H1 (cell line): ENCODE measurements at regions not wholly inside any gene's neighbourhood (a gene's known extent, or its start where the extent isn't known, plus 50 kb on each side); places are given as distances from the start of the nearest gene placed in this dataset.

ENCODE experiments used
- CTCF ChIA-PET: fragments of 300-600 bp; sonication (Branson Sonifier 250); formaldehyde crosslinking; loops from one replicate; lab custom pipeline; 2021; ENCODE audit not compliant: partially characterized antibody; lab: Charles Lee
- POLR2A ChIA-PET: fragments of 300-600 bp; sonication (Branson Sonifier 250); formaldehyde crosslinking; loops from one replicate; lab custom pipeline; 2021; ENCODE audit warnings: inconsistent platforms; ENCODE audit not compliant: partially characterized antibody; lab: Charles Lee
- DNase-seq, 2 experiments: peaks; one replicate each; pipeline versions ENCODE4 v3.0.0 to v3.0.0-alpha.2; 2010 to 2022; ENCODE audit warnings: low spot score in 2 of 2, low read depth in 1 of 2, mixed read lengths in 1 of 2
- FAIRE-seq: peaks from 2 replicates; lab custom pipeline; 2011; peaks lifted over from hg19 to GRCh38; lab: Jason Lieb, UNC
- H2AFZ ChIP-seq: 2 replicates; pipeline ENCODE4 v1.8.1; 2012; ENCODE audit warnings: low read length, inconsistent platforms
- H2AK5ac ChIP-seq: 2 replicates; pipeline ENCODE4 v1.6.1; 2013; ENCODE audit warnings: low read depth, low read length
- H2BK120ac ChIP-seq: replicated peaks from 2 replicates; pipeline ENCODE3; 2013; ENCODE audit warnings: low read depth, low read length, inconsistent platforms
- H2BK12ac ChIP-seq: 2 replicates; pipeline ENCODE4 v1.6.1; 2013; ENCODE audit warnings: low read depth, low read length
- H2BK15ac ChIP-seq: 2 replicates; pipeline ENCODE4 v1.6.1; 2013; ENCODE audit warnings: low read length
- H2BK20ac ChIP-seq: 2 replicates; pipeline ENCODE4 v1.6.1; 2013; ENCODE audit warnings: low read length
- H2BK5ac ChIP-seq: 2 replicates; pipeline ENCODE4 v1.6.1; 2013; ENCODE audit warnings: low read depth, low read length
- H3K14ac ChIP-seq: 2 replicates; pipeline ENCODE4 v1.6.1; 2013; ENCODE audit warnings: inconsistent platforms; ENCODE audit not compliant: insufficient read length
- H3K18ac ChIP-seq: 2 replicates; pipeline ENCODE4 v1.6.1; 2013; ENCODE audit warnings: low read length; ENCODE audit errors: extremely low read depth
- H3K23ac ChIP-seq: 2 replicates; pipeline ENCODE4 v1.6.1; 2013; ENCODE audit warnings: inconsistent platforms; ENCODE audit not compliant: insufficient read length
- H3K23me2 ChIP-seq: 2 replicates; pipeline ENCODE4 v1.6.1; 2013; ENCODE audit warnings: low read depth, low read length
- H3K27ac ChIP-seq: 2 replicates; pipeline ENCODE4 v1.6.1; 2011; ENCODE audit warnings: low read depth, low read length, inconsistent platforms
- H3K27me3 ChIP-seq, 4 experiments: replicated peaks in 1 of 4; 1 replicate in 1 of 4; 2 replicates in 3 of 4; pipeline versions ENCODE4 v1.6.1 to v1.8.1; 2011 to 2013; ENCODE audit warnings: low read length in 3 of 4, mild to moderate bottlenecking in 3 of 4, inconsistent platforms in 2 of 4, mixed read lengths in 2 of 4, moderate library complexity in 1 of 4; ENCODE audit not compliant: control insufficient read depth in 3 of 4, insufficient read depth in 3 of 4; ENCODE audit errors: extremely low read depth in 1 of 4
- H3K36me3 ChIP-seq, 4 experiments: 2 replicates each; pipeline versions ENCODE4 v1.6.1 to v1.8.1; 2011 to 2013; ENCODE audit warnings: mild to moderate bottlenecking in 4 of 4, low read length in 3 of 4, moderate library complexity in 2 of 4, control low read depth in 1 of 4, inconsistent platforms in 1 of 4; ENCODE audit not compliant: insufficient read depth in 4 of 4, control insufficient read depth in 2 of 4
- H3K4ac ChIP-seq: replicated peaks from 2 replicates; pipeline ENCODE3; 2013; ENCODE audit warnings: low read length, low read depth, mixed read lengths, inconsistent platforms; ENCODE audit not compliant: insufficient read length
- H3K4me1 ChIP-seq, 4 experiments: replicated peaks in 1 of 4; 1 replicate in 1 of 4; 2 replicates in 3 of 4; pipeline versions ENCODE4 v1.6.1 to v1.8.1; 2011 to 2013; ENCODE audit warnings: low read length in 3 of 4, inconsistent platforms in 2 of 4, mixed read lengths in 1 of 4; ENCODE audit not compliant: insufficient read depth in 4 of 4, control insufficient read depth in 3 of 4
- H3K4me2 ChIP-seq, 2 experiments: 2 replicates each; pipeline versions ENCODE4 v1.6.1 to v1.8.1; 2011 to 2013; ENCODE audit warnings: low read depth in 2 of 2, low read length in 2 of 2, control low read depth in 1 of 2, inconsistent platforms in 1 of 2, mild to moderate bottlenecking in 1 of 2; ENCODE audit not compliant: insufficient read depth in 1 of 2
- H3K4me3 ChIP-seq, 4 experiments: fragments of 200-600, 300-600 bp in 1 of 4; sonication (generic), shearing (Covaris generic), sonication (Bioruptor Twin) in 1 of 4; 2 replicates each; pipeline versions ENCODE4 v1.5.1 to v1.8.1; 2011 to 2016; ENCODE audit warnings: low read length in 4 of 4, low read depth in 3 of 4, control low read depth in 2 of 4, inconsistent platforms in 2 of 4, mild to moderate bottlenecking in 2 of 4, mixed read lengths in 1 of 4, moderate library complexity in 1 of 4; ENCODE audit not compliant: insufficient read depth in 2 of 4; ENCODE audit errors: extremely low read depth in 1 of 4
- H3K56ac ChIP-seq: replicated peaks from 2 replicates; pipeline ENCODE3; 2013; ENCODE audit warnings: low read depth, mild to moderate bottlenecking, mixed read lengths, low read length, inconsistent platforms; ENCODE audit not compliant: insufficient read length
- H3K79me1 ChIP-seq: 2 replicates; pipeline ENCODE4 v1.6.1; 2013; ENCODE audit warnings: low read depth, low read length, control low read depth
- H3K79me2 ChIP-seq, 2 experiments: 2 replicates each; pipeline versions ENCODE4 v1.6.1 to v1.8.1; 2012 to 2013; ENCODE audit warnings: low read length in 2 of 2, mild to moderate bottlenecking in 2 of 2, inconsistent platforms in 1 of 2; ENCODE audit not compliant: insufficient read depth in 2 of 2, control insufficient read depth in 1 of 2
- H3K9ac ChIP-seq, 4 experiments: replicated peaks in 1 of 4; 1 replicate in 1 of 4; 2 replicates in 3 of 4; pipeline versions ENCODE4 v1.6.1 to v1.8.1; 2011 to 2013; ENCODE audit warnings: low read depth in 3 of 4, low read length in 3 of 4, control low read depth in 2 of 4, mild to moderate bottlenecking in 2 of 4, moderate library complexity in 2 of 4, inconsistent platforms in 1 of 4; ENCODE audit errors: extremely low read depth in 1 of 4
- H3K9me3 ChIP-seq, 2 experiments: 2 replicates each; pipeline versions ENCODE4 v1.6.1 to v1.8.1; 2012 to 2013; ENCODE audit warnings: mild to moderate bottlenecking in 2 of 2, moderate library complexity in 2 of 2, control low read depth in 1 of 2, inconsistent platforms in 1 of 2, low read depth in 1 of 2, low read length in 1 of 2, mixed read lengths in 1 of 2; ENCODE audit not compliant: insufficient read depth in 2 of 2
- H4K20me1 ChIP-seq, 2 experiments: replicated peaks in 1 of 2; 2 replicates each; pipeline versions ENCODE3 to v1.8.1; 2011 to 2013; ENCODE audit warnings: inconsistent platforms in 2 of 2, low read length in 2 of 2, mild to moderate bottlenecking in 1 of 2; ENCODE audit not compliant: insufficient read depth in 2 of 2, control insufficient read depth in 1 of 2
- H4K5ac ChIP-seq: 2 replicates; pipeline ENCODE4 v1.6.1; 2013; ENCODE audit warnings: low read length, low read depth, mixed read lengths, inconsistent platforms; ENCODE audit not compliant: insufficient read length
- H4K8ac ChIP-seq: 2 replicates; pipeline ENCODE4 v1.8.0; 2013; ENCODE audit warnings: mild to moderate bottlenecking, moderate library complexity, low read length, inconsistent platforms; ENCODE audit not compliant: insufficient read depth; ENCODE audit errors: extremely low read depth
- H4K91ac ChIP-seq: replicated peaks from 2 replicates; pipeline ENCODE3; 2013; ENCODE audit warnings: low read length, mixed read lengths, inconsistent platforms; ENCODE audit not compliant: insufficient read length
- CEBPB ChIP-seq: IDR thresholded peaks from 2 replicates; pipeline ENCODE4 v1.6.1; 2012; ENCODE audit warnings: low read depth, low read length
- CTCF ChIP-seq, 3 experiments: IDR thresholded peaks; 1 replicate in 2 of 3; 2 replicates in 1 of 3; pipeline versions ENCODE4 v1.5.1 to v1.6.1; 2011; ENCODE audit warnings: low read length in 3 of 3, mild to moderate bottlenecking in 3 of 3, inconsistent platforms in 2 of 3, low read depth in 1 of 3, moderate library complexity in 1 of 3; ENCODE audit not compliant: insufficient read depth in 1 of 3; ENCODE audit errors: control extremely low read depth in 1 of 3
- TAF1 ChIP-seq: IDR thresholded peaks from 2 replicates; pipeline ENCODE4 v1.6.1; 2011; ENCODE audit warnings: mild to moderate bottlenecking, low read depth, low read length
- WGBS, 2 experiments: shearing (Covaris generic) in 1 of 2; methylation state at CpG; one replicate each; pipeline versions ENCODE4 v1.1.6 to v1.1.7; 2013 to 2015; ENCODE audit warnings: low lambda C conversion rate in 2 of 2, mixed read lengths in 2 of 2, inconsistent platforms in 1 of 2, low coverage in 1 of 2, missing lambda C conversion rate in 1 of 2; ENCODE audit not compliant: insufficient replicate concordance in 2 of 2, insufficient coverage in 1 of 2, insufficient read length in 1 of 2; ENCODE audit errors: extremely low coverage in 1 of 2, missing lambda C conversion rate in 1 of 2; 5-methylcytosine and 5-hydroxymethylcytosine counted together

GRCh38 chr2:238789317-238789806 is 58.5 kb upstream of the TWIST2 start:
- H3K9me3 ChIP-seq = peaks cover 0 to 4% of the 10 kb centered on the region in 2 experiments; a peak in 1 of 4 replicates
- H4K5ac ChIP-seq = no peak overlapping the region
- no peak overlapping the region for H3K4ac ChIP-seq
- no peak overlapping the region for H2BK20ac ChIP-seq
- H2AFZ ChIP-seq = no peak overlapping the region
- H3K79me1 ChIP-seq = no peaks in the 10 kb centered on the region
- no peak overlapping the region for H3K18ac ChIP-seq
- no peaks in the 10 kb centered on the region for H3K36me3 ChIP-seq
- no peak overlapping the region for H2BK15ac ChIP-seq
- no peak overlapping the region for H3K56ac ChIP-seq
- no peak overlapping the region for H2BK120ac ChIP-seq
- no peak overlapping the region for H2BK5ac ChIP-seq
- H3K27ac ChIP-seq = no peak overlapping the region
- no peak for TF ChIP-seq TAF1
- peak in 2 of 3 experiments; percentile 11 to 14; a peak in 2 of 4 replicates for TF ChIP-seq CTCF (IDR thresholded peaks at IDR 0.05; ENCODE audit: control extremely low read depth in 1 of 3, insufficient read depth in 1 of 3, low read depth in 1 of 3, low read length in 3 of 3)
- TF ChIP-seq CEBPB = no peak
- no peak overlapping the region for H3K4me3 ChIP-seq
- H3K27me3 ChIP-seq = no peaks in the 10 kb centered on the region
- ChIA-PET CTCF (no interaction called here), POLR2A (no interaction called here)
- DNase-seq = no peak
- H2AK5ac ChIP-seq = no peak overlapping the region
- H3K4me2 ChIP-seq = no peak overlapping the region
- no peak overlapping the region for H2BK12ac ChIP-seq
- H3K4me1 ChIP-seq = peaks cover 0 to 4% (median 2%) of the 10 kb centered on the region in 4 experiments; a peak in 3 of 7 replicates
- no peak for FAIRE-seq
- no peak overlapping the region for H3K14ac ChIP-seq
- no peak overlapping the region for H4K8ac ChIP-seq
- H3K23ac ChIP-seq = no peak overlapping the region
- H3K9ac ChIP-seq = no peak overlapping the region
- H3K23me2 ChIP-seq = no peaks in the 10 kb centered on the region
- H4K91ac ChIP-seq = no peak overlapping the region
- WGBS, 2 experiments = 94% methylated on average over 8 of the region's 8 CpGs; no CpG with 5 or more reads in 1 of the 2 experiments
- H4K20me1 ChIP-seq = no peaks in the 10 kb centered on the region
- no peaks in the 10 kb centered on the region for H3K79me2 ChIP-seq
